SJSA1 (cell line): ENCODE measurements at regions not wholly inside any gene's neighbourhood (a gene's known extent, or its start where the extent isn't known, plus 50 kb on each side); places are given as distances from the start of the nearest gene placed in this dataset.

Experiments used
- DNase-seq, 2 experiments: peaks; one replicate each; pipeline ENCODE4 v3.0.0-alpha.2; 2015 to 2020; ENCODE audit warnings: low spot score in 2 of 2, low read depth in 1 of 2
- H3K27ac ChIP-seq: fragments of 250-450 bp; sonication (Bioruptor Pico); 2 replicates; pipeline ENCODE4 v1.5.1; 2020; ENCODE audit warnings: mild to moderate bottlenecking, moderate library complexity
- H3K27me3 ChIP-seq: fragments of 250-450 bp; sonication (Bioruptor Pico); replicated peaks from 2 replicates; pipeline ENCODE4 v1.5.1; 2020; ENCODE audit warnings: mild to moderate bottlenecking, moderate library complexity
- H3K36me3 ChIP-seq: fragments of 250-450 bp; sonication (Bioruptor Pico); 2 replicates; pipeline ENCODE4 v1.5.1; 2020; ENCODE audit warnings: mild to moderate bottlenecking
- H3K4me1 ChIP-seq: fragments of 250-450 bp; sonication (Bioruptor Pico); replicated peaks from 2 replicates; pipeline ENCODE4 v1.6.1; 2021; ENCODE audit warnings: mild to moderate bottlenecking
- H3K4me3 ChIP-seq: fragments of 250-450 bp; sonication (Bioruptor Pico); 2 replicates; pipeline ENCODE4 v1.5.1; 2020; ENCODE audit warnings: mild to moderate bottlenecking
- H3K9me3 ChIP-seq: fragments of 250-450 bp; sonication (Bioruptor Pico); replicated peaks from 2 replicates; pipeline ENCODE4 v1.5.1; 2020; ENCODE audit warnings: mild to moderate bottlenecking

DNA sequence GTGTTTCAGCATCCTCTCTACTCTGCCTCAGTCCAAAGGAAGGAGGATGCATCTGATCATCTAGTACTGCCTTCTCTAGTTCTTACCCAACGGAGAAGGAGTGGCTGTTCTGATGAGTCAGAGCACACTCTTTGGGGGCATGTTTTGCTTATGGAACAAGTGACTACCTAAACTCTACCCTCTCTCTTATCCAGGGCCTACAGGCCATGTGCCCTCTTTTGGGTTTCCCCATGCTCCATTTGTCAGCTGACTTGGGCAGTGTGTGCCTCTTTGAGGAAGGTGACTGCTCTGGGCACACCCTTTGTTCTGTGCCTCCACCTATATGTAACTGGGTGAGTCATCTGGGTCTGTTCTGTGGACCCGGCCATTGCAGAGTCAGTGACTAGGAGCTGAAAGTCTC, 89.6 kb upstream of the BNC2 start:
- no peak overlapping the region for H3K27ac ChIP-seq
- no peaks in the 10 kb centered on the region for H3K27me3 ChIP-seq
- no peaks in the 10 kb centered on the region for H3K9me3 ChIP-seq
- no peak for DNase-seq
- no peak overlapping the region for H3K4me3 ChIP-seq
- H3K4me1 ChIP-seq, result peaks cover 16% of the 10 kb centered on the region
- no peaks in the 10 kb centered on the region for H3K36me3 ChIP-seq

DNA sequence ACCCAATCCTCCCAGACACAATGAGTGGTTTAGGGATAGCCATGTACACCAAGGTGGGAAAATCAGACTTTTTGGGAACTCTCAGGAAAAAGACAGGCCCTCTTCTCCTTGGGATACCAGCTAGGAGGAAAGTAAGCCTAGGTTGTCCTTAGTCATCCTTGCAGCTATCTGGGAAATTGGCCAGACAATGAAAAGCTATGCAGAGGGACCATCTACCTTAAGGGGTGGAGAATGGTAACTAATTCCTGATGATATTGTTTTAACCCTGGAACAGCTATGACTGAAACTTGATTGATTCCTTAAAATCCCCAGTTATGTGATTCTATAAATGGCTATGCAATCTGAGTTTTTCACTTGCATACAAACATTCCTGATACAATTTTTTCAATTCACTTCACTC, 88.9 kb upstream of the BNC2 start:
- Histone ChIP-seq H3K4me3 (no peak overlapping the region), H3K27ac (no peak overlapping the region), H3K27me3 (no peaks in the 10 kb centered on the region), H3K9me3 (no peaks in the 10 kb centered on the region), H3K4me1 (peaks cover 11% of the 10 kb centered on the region), H3K36me3 (no peaks in the 10 kb centered on the region)
- no peak for DNase-seq

DNA sequence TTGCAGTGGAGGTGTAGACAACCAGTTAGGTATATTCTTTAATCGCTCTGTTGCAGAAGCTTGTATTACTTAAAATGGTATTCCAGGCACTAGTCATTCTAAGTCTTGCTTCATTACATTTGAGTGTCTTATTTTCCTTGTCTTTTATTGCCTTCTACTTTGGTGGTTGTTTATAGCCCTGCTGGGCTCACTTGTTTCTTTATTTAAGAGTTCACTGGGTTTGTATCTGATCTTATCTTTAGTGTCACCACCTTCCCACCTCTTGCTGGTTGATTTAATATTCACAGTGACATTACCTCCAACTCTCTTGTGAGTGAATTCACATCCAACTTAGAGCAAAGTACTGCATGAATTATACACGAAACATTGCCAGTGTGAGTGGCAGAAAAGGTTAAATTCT, 83.6 kb upstream of the BNC2 start:
- no peak for DNase-seq
- H3K4me1 ChIP-seq, result no peaks in the 10 kb centered on the region
- H3K27ac ChIP-seq, result no peak overlapping the region

DNA sequence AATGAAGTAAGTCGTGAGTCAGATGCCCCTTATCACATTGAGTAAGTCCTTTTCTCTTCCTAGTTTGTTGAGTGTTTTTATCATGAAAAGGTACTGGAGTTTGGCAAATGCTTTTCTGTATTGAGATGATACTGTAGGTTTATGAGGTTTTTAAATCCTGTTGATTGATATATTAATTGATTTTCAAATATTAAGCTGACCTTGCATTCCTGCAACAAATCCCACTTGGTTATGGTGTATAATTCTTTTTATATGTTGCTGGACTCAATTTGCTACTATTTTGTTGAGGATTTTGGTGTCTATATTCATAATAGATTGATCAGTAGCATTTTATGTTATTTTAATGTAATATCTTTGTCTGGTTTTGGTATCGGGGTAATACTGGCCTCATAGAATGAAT, 81.0 kb upstream of the BNC2 start:
- no peak for DNase-seq
- Histone ChIP-seq H3K27ac (no peak overlapping the region), H3K4me1 (no peaks in the 10 kb centered on the region), H3K36me3 (no peaks in the 10 kb centered on the region), H3K27me3 (no peaks in the 10 kb centered on the region), H3K4me3 (no peak overlapping the region), H3K9me3 (no peaks in the 10 kb centered on the region)

More for the DNA sequence above, 83.6 kb upstream of the BNC2 start:
- no peaks in the 10 kb centered on the region for H3K36me3 ChIP-seq
- no peaks in the 10 kb centered on the region for H3K27me3 ChIP-seq
- H3K9me3 ChIP-seq, result no peaks in the 10 kb centered on the region
- H3K4me3 ChIP-seq, result no peak overlapping the region

DNA sequence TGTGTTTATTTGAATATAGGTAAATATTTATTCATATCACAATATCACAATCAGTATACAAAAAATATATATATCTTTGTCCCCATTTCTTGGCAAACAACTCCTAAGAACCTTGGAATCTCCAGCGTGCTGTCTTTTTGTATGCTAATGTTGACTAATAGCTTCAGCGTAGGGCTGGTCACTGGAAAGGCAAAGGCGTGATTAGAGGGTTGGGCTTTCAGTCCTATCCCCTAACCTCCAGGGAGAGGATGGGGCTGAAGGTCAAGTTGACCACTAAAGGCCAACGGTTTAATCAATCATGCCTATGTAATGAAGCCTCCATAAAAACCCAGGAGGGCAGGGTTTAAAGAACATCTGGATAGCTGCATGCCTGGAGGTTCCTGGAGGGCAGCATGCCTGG, 79.6 kb upstream of the BNC2 start:
- Histone ChIP-seq H3K4me3 (no peak overlapping the region), H3K9me3 (no peaks in the 10 kb centered on the region), H3K27ac (no peak overlapping the region), H3K4me1 (no peaks in the 10 kb centered on the region), H3K27me3 (no peaks in the 10 kb centered on the region), H3K36me3 (no peaks in the 10 kb centered on the region)
- no peak for DNase-seq

DNA sequence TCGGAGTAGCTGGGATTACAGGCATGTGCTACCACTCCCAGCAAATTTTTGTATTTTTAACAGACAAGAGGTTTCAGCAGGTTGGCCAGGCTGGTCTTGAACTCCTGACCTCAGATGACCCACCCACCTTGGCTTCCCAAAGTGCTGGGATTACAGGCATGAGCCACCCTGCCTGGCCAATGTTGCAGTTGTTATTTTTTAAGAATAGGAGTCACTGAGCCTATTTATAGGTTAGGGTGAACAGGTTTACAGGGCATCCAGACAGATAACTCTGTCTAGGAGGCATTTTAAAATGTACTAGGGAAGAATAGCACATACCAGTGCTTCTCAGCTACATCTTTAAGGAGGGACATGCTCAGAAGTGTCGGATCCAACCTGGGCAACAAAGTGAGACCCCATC, 60.1 kb upstream of the BNC2 start:
- Histone ChIP-seq H3K27ac (no peak overlapping the region), H3K4me3 (no peak overlapping the region), H3K4me1 (no peaks in the 10 kb centered on the region), H3K9me3 (no peaks in the 10 kb centered on the region), H3K27me3 (no peaks in the 10 kb centered on the region), H3K36me3 (no peaks in the 10 kb centered on the region)
- no peak for DNase-seq

DNA sequence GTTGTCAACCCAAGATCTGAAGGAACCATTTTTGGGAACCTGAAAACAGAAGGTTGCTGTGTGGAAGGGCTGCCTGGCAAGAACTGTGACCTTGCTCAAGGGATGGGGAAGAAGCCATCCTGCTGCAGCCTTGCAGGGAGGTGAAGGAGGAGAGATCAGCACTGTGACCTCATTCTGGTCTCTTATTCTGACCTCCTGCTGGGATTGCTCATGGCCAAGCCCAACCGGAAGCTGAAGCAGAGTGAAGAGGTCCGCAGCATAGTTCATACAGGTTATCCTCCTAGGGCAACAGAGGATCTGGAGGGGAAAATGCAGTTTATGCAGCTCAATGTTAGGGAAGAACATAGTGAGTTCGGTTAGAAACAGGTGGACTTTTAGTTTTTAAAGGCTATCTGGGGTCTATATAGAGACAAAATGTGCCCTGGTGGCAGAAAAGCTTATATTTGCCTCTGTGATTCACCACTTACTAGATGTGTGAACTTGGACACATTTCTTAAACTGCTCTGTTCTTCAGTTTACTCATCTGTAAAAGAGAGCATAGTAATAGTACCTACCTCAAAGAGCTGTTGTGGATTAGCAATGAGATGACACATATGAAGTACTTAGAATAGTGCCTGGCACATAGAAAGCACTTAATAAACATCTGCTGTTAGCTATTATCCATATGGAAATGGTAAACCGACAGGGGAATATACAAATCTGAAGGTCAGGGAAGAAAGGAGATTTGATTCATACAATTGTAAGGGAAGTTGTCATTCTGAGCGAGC, 57.9 kb upstream of the BNC2 start:
- Histone ChIP-seq H3K27me3 (no peaks in the 10 kb centered on the region), H3K27ac (no peak overlapping the region), H3K9me3 (no peaks in the 10 kb centered on the region), H3K4me1 (no peaks in the 10 kb centered on the region), H3K36me3 (no peaks in the 10 kb centered on the region), H3K4me3 (no peak overlapping the region)
- no peak for DNase-seq

DNA sequence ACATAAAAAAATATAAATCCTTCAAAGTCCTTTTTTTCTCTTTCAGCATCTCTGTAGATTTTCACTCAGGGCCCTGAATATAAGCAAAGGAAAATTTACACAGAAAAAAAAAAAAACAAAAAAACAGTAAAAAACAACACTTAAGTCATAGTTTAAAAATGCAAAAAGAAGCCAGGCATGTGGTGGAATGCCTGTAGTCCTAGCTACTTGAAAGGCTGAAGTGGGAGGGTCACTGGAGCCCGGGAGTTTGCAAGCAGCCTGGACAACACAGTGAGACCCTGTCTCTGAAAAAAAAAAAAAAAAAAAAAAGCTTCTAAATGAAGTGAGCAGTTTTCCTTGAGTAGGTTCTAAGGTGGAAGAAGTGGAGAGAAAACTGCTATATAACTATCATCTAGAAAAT, 55.0 kb upstream of the BNC2 start:
- H3K4me3 ChIP-seq, result no peak overlapping the region
- H3K9me3 ChIP-seq, result no peaks in the 10 kb centered on the region
- no peaks in the 10 kb centered on the region for H3K27me3 ChIP-seq
- H3K4me1 ChIP-seq, result peaks cover 14% of the 10 kb centered on the region
- no peak overlapping the region for H3K27ac ChIP-seq
- peak in 1 of 2 experiments; percentile 3 for DNase-seq
- no peaks in the 10 kb centered on the region for H3K36me3 ChIP-seq

DNA sequence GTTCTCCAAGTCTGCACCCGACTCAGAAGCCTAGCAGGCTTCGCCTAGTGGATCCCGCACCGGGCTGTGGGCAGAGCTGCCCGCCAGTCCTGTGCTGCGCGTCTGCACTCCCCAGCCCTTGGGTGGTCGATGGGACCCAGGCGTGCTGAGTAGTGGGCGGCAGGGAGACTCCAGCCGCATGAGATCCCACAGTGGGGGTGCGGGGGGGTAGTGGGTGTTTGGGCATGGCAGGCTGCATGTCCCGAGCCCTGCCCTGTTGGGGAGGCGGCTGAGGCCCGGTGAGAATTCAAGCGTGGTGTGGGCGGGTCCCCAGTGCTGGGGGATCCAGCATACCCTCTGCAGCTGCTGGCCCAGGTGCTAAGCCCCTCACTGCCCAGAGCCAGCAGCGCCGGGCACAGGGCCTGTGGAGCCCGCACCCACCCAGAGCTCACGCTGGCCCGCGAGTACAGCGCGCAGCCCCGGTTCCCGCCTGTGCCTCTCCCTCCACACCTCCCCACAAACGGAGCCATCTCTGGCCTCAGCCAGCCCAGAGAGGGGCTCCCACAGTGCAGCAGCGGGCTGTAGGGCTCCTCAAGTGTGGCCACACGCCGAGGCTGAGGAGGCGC, 53.9 kb upstream of the BNC2 start:
- H3K4me1 ChIP-seq, result peaks cover 14% of the 10 kb centered on the region
- no peaks in the 10 kb centered on the region for H3K36me3 ChIP-seq
- DNase-seq, result no peak
- H3K27ac ChIP-seq, result no peak overlapping the region
- no peak overlapping the region for H3K4me3 ChIP-seq
- H3K27me3 ChIP-seq, result no peaks in the 10 kb centered on the region
- no peaks in the 10 kb centered on the region for H3K9me3 ChIP-seq

DNA sequence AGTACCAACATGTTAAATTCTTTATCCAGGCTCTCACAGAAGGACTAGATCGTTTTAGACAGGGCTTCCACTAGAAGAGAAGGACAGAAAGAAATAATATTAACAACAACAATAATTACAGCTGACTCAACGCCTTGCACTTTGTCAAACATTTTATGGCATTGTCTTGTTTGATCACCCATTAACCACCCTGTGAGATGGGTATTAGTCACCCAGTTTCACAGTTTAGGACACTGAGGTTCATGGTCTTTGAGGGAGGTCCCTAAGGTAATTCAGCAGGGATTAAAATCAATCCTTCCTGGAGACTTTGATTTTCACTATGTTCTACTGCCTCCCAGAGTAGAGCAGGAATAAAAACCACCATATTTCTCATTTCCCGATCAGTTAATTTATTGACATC, 51.4 kb upstream of the BNC2 start:
- no peak overlapping the region for H3K4me3 ChIP-seq
- no peak overlapping the region for H3K27ac ChIP-seq
- peaks cover 14% of the 10 kb centered on the region for H3K4me1 ChIP-seq
- H3K9me3 ChIP-seq, result no peaks in the 10 kb centered on the region
- DNase-seq, result peak in 1 of 2 experiments; percentile 62
- H3K27me3 ChIP-seq, result no peaks in the 10 kb centered on the region
- no peaks in the 10 kb centered on the region for H3K36me3 ChIP-seq
